ENCODE measurements at regions not wholly inside any gene's neighbourhood (a gene's known extent, or its start where the extent isn't known, plus 50 kb on each side); places are given as distances from the start of the nearest gene placed in this dataset.
A peak's percentile ranks its signal among the peaks of the same experiment; 100 is the strongest.

DNA sequence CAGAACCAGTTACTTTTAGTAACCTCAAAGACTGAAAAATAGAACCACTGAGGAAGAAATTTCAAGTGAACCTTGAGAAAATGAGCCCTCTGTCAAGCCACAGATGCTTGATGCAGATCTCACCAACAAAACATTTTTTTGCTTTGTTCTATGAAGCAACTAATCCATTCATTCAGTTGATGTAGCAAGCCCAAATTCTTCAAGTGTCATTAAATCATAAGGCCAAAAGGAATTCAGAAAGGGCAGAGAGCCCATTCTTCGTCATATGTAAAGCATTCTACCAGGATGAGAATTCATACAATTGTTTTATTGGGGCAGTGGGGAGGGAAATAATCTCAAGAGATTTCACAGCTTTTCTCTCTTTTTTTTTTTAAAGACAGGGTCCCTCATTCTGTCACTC lies 218.0 kb upstream of the RGS6 start:
- TF ChIP-seq, protein P1, sequence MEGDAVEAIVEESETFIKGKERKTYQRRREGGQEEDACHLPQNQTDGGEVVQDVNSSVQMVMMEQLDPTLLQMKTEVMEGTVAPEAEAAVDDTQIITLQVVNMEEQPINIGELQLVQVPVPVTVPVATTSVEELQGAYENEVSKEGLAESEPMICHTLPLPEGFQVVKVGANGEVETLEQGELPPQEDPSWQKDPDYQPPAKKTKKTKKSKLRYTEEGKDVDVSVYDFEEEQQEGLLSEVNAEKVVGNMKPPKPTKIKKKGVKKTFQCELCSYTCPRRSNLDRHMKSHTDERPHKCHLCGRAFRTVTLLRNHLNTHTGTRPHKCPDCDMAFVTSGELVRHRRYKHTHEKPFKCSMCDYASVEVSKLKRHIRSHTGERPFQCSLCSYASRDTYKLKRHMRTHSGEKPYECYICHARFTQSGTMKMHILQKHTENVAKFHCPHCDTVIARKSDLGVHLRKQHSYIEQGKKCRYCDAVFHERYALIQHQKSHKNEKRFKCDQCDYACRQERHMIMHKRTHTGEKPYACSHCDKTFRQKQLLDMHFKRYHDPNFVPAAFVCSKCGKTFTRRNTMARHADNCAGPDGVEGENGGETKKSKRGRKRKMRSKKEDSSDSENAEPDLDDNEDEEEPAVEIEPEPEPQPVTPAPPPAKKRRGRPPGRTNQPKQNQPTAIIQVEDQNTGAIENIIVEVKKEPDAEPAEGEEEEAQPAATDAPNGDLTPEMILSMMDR (conservative IDR thresholded peaks at IDR 0.05) = no peak
- Mint-ChIP-seq H3K4me3 (no peak overlapping the region), H3K4me1 (peaks cover 35% of the 10 kb centered on the region), H3K27me3 (ENCODE audit: low read depth) (no peaks in the 10 kb centered on the region), H3K36me3 (ENCODE audit: low read depth) (peaks cover 5% of the 10 kb centered on the region), H3K27ac (ENCODE audit: unreplicated experiment) (no peak overlapping the region), H3K9me3 (peaks cover 2% of the 10 kb centered on the region)
- no peak for DNase-seq (ENCODE audit: low read depth, low spot score)

DNA sequence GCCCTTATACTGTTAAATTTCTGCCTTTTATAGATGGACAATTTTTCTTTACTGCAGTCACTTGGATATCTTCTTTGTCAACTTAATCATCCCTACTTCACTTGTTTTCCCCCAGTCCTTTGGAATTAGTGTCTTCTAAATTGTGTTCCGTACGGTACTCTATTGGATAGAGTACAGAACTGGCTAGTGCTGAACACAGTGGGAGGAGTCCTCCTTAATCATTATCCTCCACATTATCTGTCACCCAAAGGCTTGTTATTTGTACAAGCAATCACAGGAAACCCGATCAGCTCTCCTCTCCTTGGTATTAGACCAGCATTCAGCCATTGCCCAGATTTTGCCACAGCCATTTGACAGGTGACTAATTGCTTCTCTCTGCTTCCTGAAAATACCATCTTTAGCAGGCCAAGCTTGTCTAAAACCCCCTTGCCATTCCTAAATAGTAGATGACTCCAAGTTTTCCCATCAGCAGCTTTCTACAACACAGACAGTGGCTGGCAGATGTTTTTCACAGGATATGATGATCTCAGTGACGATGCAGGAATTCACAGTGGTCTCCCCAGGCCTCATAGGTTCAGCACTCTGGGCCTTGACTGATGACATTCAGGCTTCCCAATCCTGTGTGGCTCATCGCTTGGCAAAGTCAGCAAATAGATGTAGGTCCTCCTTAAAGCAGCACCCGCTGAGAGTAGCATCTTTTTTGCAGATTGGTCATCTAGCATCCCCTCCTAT lies 216.0 kb upstream of the RGS6 start:
- TF ChIP-seq, protein P1 (conservative IDR thresholded peaks at IDR 0.05) = no peak
- no peak for DNase-seq (ENCODE audit: low read depth, low spot score)
- peaks cover 6% of the 10 kb centered on the region for H3K36me3 Mint-ChIP-seq (ENCODE audit: low read depth)
- peaks cover 4% of the 10 kb centered on the region for H3K9me3 Mint-ChIP-seq
- H3K4me1 Mint-ChIP-seq = peaks cover 35% of the 10 kb centered on the region
- no peak overlapping the region for H3K27ac Mint-ChIP-seq (ENCODE audit: unreplicated experiment)
- H3K4me3 Mint-ChIP-seq = no peak overlapping the region
- H3K27me3 Mint-ChIP-seq (ENCODE audit: low read depth) = no peaks in the 10 kb centered on the region

DNA sequence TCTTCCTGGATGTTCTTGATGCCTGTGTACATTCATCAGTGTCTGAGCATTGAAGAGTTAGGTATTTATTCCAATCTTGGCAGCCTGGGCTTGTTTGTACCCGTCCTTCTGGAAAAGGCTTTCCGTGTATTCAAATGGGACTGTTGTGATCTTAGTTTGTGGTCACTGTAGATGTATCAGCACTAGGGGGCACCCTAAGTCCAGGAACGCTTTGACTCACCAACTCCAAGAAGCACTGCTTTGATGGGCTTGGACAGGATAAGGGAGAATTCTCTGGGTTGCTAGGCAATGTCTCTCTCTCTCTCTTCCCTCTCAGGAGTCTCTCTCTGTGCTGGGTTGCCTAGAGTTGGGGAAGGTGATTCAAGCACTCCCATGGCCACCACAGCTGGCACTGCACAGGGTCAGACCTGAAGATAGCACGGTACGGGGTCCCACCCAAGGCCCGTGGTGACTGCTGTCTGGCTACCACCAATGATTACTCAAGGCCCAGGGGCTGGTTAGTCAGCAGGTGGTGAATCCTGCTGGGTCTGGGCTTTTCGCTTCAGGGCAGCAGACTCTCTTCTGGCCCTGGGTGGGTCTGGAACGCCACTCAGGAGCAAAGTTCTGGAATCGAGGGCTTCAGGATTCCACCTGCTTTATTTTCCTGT lies 211.1 kb upstream of the RGS6 start:
- Mint-ChIP-seq H3K9me3 (peaks cover 2% of the 10 kb centered on the region), H3K27me3 (ENCODE audit: low read depth) (no peaks in the 10 kb centered on the region), H3K27ac (ENCODE audit: unreplicated experiment) (no peak overlapping the region), H3K4me1 (peaks cover 5% of the 10 kb centered on the region), H3K4me3 (no peak overlapping the region), H3K36me3 (ENCODE audit: low read depth) (peaks cover 14% of the 10 kb centered on the region)
- TF ChIP-seq, protein P1 (conservative IDR thresholded peaks at IDR 0.05) = peak; percentile 72
- peak; percentile 58 for DNase-seq (ENCODE audit: low read depth, low spot score)

DNA sequence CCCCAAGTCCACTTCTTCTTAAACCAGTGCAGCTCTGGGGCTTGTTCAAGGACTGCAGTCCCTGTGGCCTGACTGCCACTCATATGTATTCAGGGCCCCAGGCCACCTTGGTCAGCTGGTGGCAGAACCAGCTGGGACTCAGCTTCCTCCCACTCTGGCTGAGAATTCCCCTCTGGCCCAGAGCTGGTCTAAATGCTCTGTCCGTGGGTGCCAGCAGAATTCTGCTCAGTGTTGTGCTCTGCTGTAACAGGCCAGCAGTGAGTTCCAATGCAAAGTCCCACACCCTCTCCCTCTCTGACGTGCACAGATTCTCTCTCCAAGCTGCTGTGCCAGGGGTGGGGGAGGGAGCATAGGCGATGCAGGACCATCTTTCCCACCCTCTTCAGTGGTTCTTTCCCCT lies 210.4 kb upstream of the RGS6 start:
- DNase-seq (ENCODE audit: low read depth, low spot score) = no peak
- Mint-ChIP-seq H3K27me3 (ENCODE audit: low read depth) (no peaks in the 10 kb centered on the region), H3K27ac (ENCODE audit: unreplicated experiment) (no peak overlapping the region), H3K36me3 (ENCODE audit: low read depth) (peaks cover 14% of the 10 kb centered on the region), H3K4me1 (peaks cover 5% of the 10 kb centered on the region), H3K9me3 (peaks cover 2% of the 10 kb centered on the region), H3K4me3 (no peak overlapping the region)
- TF ChIP-seq, protein P1 (conservative IDR thresholded peaks at IDR 0.05) = no peak

DNA sequence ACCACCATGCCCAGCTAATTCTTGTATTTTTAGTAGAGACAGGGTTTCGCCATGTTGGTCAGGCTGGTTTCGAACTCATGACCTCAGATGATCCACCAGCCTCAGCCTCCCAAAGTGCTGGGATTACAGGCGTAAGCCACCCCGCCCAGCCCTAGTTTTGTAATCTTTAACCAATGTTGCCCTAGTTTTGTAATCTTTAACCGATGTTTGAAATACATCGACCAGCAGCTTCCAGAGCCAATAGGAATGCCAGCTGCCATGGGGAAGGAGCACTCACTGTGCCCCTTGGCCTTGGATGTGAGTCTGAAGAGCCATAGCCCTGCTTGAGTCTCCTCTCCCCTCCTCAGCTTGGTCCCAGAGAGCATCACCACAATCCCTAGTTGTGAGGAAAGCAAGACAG lies 209.3 kb upstream of the RGS6 start:
- H3K9me3 Mint-ChIP-seq = peaks cover 2% of the 10 kb centered on the region
- DNase-seq (ENCODE audit: low read depth, low spot score) = no peak
- H3K4me3 Mint-ChIP-seq = no peak overlapping the region
- peaks cover 14% of the 10 kb centered on the region for H3K36me3 Mint-ChIP-seq (ENCODE audit: low read depth)
- no peaks in the 10 kb centered on the region for H3K27me3 Mint-ChIP-seq (ENCODE audit: low read depth)
- peaks cover 5% of the 10 kb centered on the region for H3K4me1 Mint-ChIP-seq
- TF ChIP-seq, protein P1 (conservative IDR thresholded peaks at IDR 0.05) = no peak
- no peak overlapping the region for H3K27ac Mint-ChIP-seq (ENCODE audit: unreplicated experiment)

Measured in neural crest cell (in vitro differentiated cells).